SK-N-SH (cell line): ENCODE measurements at regions not wholly inside any gene's neighbourhood (a gene's known extent, or its start where the extent isn't known, plus 50 kb on each side); places are given as distances from the start of the nearest gene placed in this dataset.

Source experiments
- CTCF ChIA-PET: fragments of 300-600, 350-600 bp; formaldehyde crosslinking; extraction: SDS; loops from one replicate; lab custom pipeline; 2021; lab: Yijun Ruan, JAX
- POLR2A ChIA-PET: fragments of 350-600 bp; sonication (Branson Sonifier 250); formaldehyde crosslinking; extraction: SDS; loops from one replicate; lab custom pipeline; 2020; ENCODE audit warnings: antibody characterized with exemption, inconsistent platforms; lab: Yijun Ruan, JAX
- DNase-seq: peaks from one replicate; pipeline ENCODE4 v3.0.0; 2012
- H2AFZ ChIP-seq: fragments of 200-600 bp; sonication (generic); 2 replicates; pipeline ENCODE4 v1.8.1; 2016; ENCODE audit warnings: antibody characterized with exemption, mild to moderate bottlenecking, low read depth
- H3F3A ChIP-seq: fragments of 200-600 bp; sonication (generic); replicated peaks from 2 replicates; pipeline ENCODE3; 2016; ENCODE audit warnings: antibody characterized with exemption, mild to moderate bottlenecking; ENCODE audit not compliant: insufficient read depth
- H3K27ac ChIP-seq, 2 experiments: fragments of 200-500 bp in 1 of 2; fragments of 200-600 bp in 1 of 2; sonication (Bioruptor generic) in 1 of 2; sonication (generic), shearing (Covaris generic) in 1 of 2; 2 replicates each; pipeline versions ENCODE4 v1.5.1 to v1.6.1; 2014 to 2016; ENCODE audit warnings: low read depth in 2 of 2, inconsistent platforms in 1 of 2, low read length in 1 of 2, mild to moderate bottlenecking in 1 of 2, mixed read lengths in 1 of 2
- H3K27me3 ChIP-seq: fragments of 200-600 bp; sonication (generic), shearing (Covaris generic); 2 replicates; pipeline ENCODE4 v1.6.1; 2016; ENCODE audit warnings: mixed run types; ENCODE audit not compliant: insufficient read depth
- H3K36me3 ChIP-seq, 2 experiments: fragments of 200-500 bp in 1 of 2; fragments of 200-600 bp in 1 of 2; sonication (Bioruptor generic) in 1 of 2; sonication (generic) in 1 of 2; replicated peaks in 1 of 2; 2 replicates each; pipeline versions ENCODE3 to v1.5.1; 2014 to 2016; ENCODE audit warnings: low read length in 1 of 2, mild to moderate bottlenecking in 1 of 2; ENCODE audit not compliant: insufficient read depth in 2 of 2, control insufficient read depth in 1 of 2
- H3K4me1 ChIP-seq, 2 experiments: fragments of 200-500 bp in 1 of 2; fragments of 200-600 bp in 1 of 2; sonication (Bioruptor generic) in 1 of 2; sonication (generic), shearing (Covaris generic) in 1 of 2; 2 replicates each; pipeline versions ENCODE4 v1.5.1 to v1.6.1; 2014 to 2016; ENCODE audit warnings: low read depth in 1 of 2, low read length in 1 of 2, mixed run types in 1 of 2; ENCODE audit not compliant: insufficient read depth in 2 of 2, control insufficient read depth in 1 of 2
- H3K4me2 ChIP-seq: fragments of 200-600 bp; sonication (generic), shearing (Covaris generic); 2 replicates; pipeline ENCODE4 v1.6.1; 2017; ENCODE audit warnings: mixed run types
- H3K4me3 ChIP-seq, 2 experiments: fragments of 200-500 bp in 1 of 2; fragments of 200-600 bp in 1 of 2; sonication (Bioruptor generic) in 1 of 2; sonication (generic), shearing (Covaris generic) in 1 of 2; 2 replicates each; pipeline versions ENCODE4 v1.5.1 to v1.8.1; 2014 to 2016; ENCODE audit warnings: low read depth in 2 of 2, inconsistent platforms in 1 of 2, low read length in 1 of 2, mild to moderate bottlenecking in 1 of 2, mixed read lengths in 1 of 2, moderate library complexity in 1 of 2
- H3K79me2 ChIP-seq: fragments of 200-600 bp; sonication (generic); 2 replicates; pipeline ENCODE4 v1.8.1; 2017; ENCODE audit warnings: mild to moderate bottlenecking; ENCODE audit not compliant: insufficient read depth
- H3K9ac ChIP-seq: fragments of 200-600 bp; sonication (generic); 2 replicates; pipeline ENCODE4 v1.6.1; 2017; ENCODE audit warnings: mixed run types
- H3K9me2 ChIP-seq: fragments of 200-600 bp; sonication (generic); 2 replicates; pipeline ENCODE4 v1.6.1; 2017; ENCODE audit warnings: mixed run types
- H3K9me3 ChIP-seq: fragments of 200-600 bp; sonication (generic); 2 replicates; pipeline ENCODE4 v1.6.1; 2017; ENCODE audit warnings: mixed run types, mild to moderate bottlenecking, moderate library complexity
- H4K20me1 ChIP-seq: fragments of 200-600 bp; sonication (generic); 2 replicates; pipeline ENCODE4 v1.6.1; 2017; ENCODE audit warnings: mild to moderate bottlenecking, mixed run types; ENCODE audit not compliant: insufficient read depth
- CTCF ChIP-seq: fragments of 200-600 bp; sonication (generic); IDR thresholded peaks from 2 replicates; pipeline ENCODE4 v1.6.1; 2017; ENCODE audit warnings: antibody characterized with exemption, mild to moderate bottlenecking, moderate library complexity
- EP300 ChIP-seq, 2 experiments: IDR thresholded peaks; 2 replicates each; pipeline versions ENCODE4 v1.4.0 to v1.6.1; 2012; ENCODE audit warnings: borderline replicate concordance in 1 of 2, low read depth in 1 of 2, low read length in 1 of 2
- EZH2phosphoT487 ChIP-seq: fragments of 200-600 bp; sonication (generic); IDR thresholded peaks from 2 replicates; pipeline ENCODE4 v1.6.1; 2017; ENCODE audit warnings: low read depth, mixed run types, mild to moderate bottlenecking, antibody characterized with exemption, moderate library complexity, borderline replicate concordance
- GATA2 ChIP-seq: sonication (generic); formaldehyde crosslinking; IDR thresholded peaks from 2 replicates; pipeline ENCODE4 v1.5.0; 2020; ENCODE audit warnings: mild to moderate bottlenecking, missing genetic modification reagents
- MXI1 ChIP-seq: IDR thresholded peaks from 2 replicates; pipeline ENCODE4 v1.6.1; 2012; ENCODE audit warnings: mild to moderate bottlenecking, low read depth, low read length, improper control_type of control experiment
- NRF1 ChIP-seq: IDR thresholded peaks from 2 replicates; pipeline ENCODE4 v1.6.1; 2012; ENCODE audit warnings: low read depth, mild to moderate bottlenecking, low read length
- POLR2AphosphoS5 ChIP-seq: IDR thresholded peaks from 2 replicates; pipeline ENCODE4 v1.6.1; 2012; ENCODE audit warnings: low read depth, low read length
- RCOR1 ChIP-seq: fragments of 150-350 bp; IDR thresholded peaks from 2 replicates; pipeline ENCODE4 v1.6.1; 2017; ENCODE audit warnings: antibody characterized with exemption, low read length
- REST ChIP-seq: IDR thresholded peaks from 2 replicates; pipeline ENCODE4 v1.6.1; 2012; ENCODE audit warnings: mild to moderate bottlenecking, low read depth, low read length, moderate library complexity
- SIN3A ChIP-seq: IDR thresholded peaks from 2 replicates; pipeline ENCODE4 v1.6.1; 2012; ENCODE audit warnings: low read depth, mild to moderate bottlenecking, low read length, moderate library complexity, borderline replicate concordance

GRCh38 chr17:59510611-59511010, 54.8 kb upstream of the DHX40 start (continued):
- TF ChIP-seq REST (no peak), SIN3A (no peak), CTCF (no peak), GATA2 (CRISPR knock-in tag) (no peak), EZH2phosphoT487 (no peak)

- Histone ChIP-seq H3K9me2 (no peaks in the 10 kb centered on the region), H3K9me3 (no peaks in the 10 kb centered on the region), H4K20me1 (no peaks in the 10 kb centered on the region), H2AFZ (no peak overlapping the region), H3K27ac (no peak overlapping the region), H3K4me3 (no peak overlapping the region), H3K9ac (no peak overlapping the region), H3K36me3 (no peaks in the 10 kb centered on the region), H3K27me3 (no peaks in the 10 kb centered on the region), H3K4me2 (no peak overlapping the region), H3F3A (no peaks in the 10 kb centered on the region), H3K79me2 (no peaks in the 10 kb centered on the region), H3K4me1 (peaks cover 0 to 4% of the 10 kb centered on the region in 2 experiments; a peak in 2 of 4 replicates)
- POLR2A ChIA-PET, result interaction anchor here (0.8 kb wide), 1 partner anchor 10 kb away, joined by 3 read pairs; no protein-coding TSS in a partner anchor
- no peak for DNase-seq
- CTCF ChIA-PET, result interaction anchor here (1.3 to 3.0 kb wide), 2 partner anchors 11 to 27 kb away, joined by 3 to 14 read pairs; no protein-coding TSS in a partner anchor
- no peak for TF ChIP-seq MXI1
- no peak for TF ChIP-seq GATA2 (CRISPR knock-in tag)
- TF ChIP-seq NRF1, result no peak
- no peak for TF ChIP-seq EP300 (IDR thresholded peaks at IDR 0.05; ENCODE audit: borderline replicate concordance in 1 of 2, low read depth in 1 of 2, low read length in 1 of 2)
- no peak for TF ChIP-seq POLR2AphosphoS5
- TF ChIP-seq RCOR1, result no peak
These were observed 53.7 kb upstream of the DHX40 start for GRCh38 chr17:59511726-59512125.
